ENCODE measurements at regions not wholly inside any gene's neighbourhood (a gene's known extent, or its start where the extent isn't known, plus 50 kb on each side); places are given as distances from the start of the nearest gene placed in this dataset.

DNA sequence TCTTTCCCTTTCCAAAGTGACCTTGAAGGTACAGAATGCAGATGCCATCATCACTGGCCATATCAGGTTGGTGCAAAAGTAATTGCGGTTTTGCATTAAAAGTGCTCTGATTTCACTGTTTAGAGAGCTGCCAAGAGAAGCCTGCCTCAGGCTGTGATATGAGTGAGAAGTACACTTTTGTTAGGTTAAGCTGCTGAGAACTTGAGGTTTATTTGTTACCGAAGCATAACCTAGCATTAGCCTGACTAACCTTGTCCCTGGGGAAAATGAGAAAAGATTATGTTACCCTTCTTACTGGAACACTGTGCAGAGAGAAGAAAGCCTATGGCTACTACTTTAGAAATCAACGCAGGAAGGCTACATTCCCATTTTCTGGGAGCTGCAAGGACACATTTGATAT, 70.5 kb upstream of the RBM24 start:
- FAIRE-seq, result no peak
- Histone ChIP-seq H3K9ac (ENCODE audit: low read length) (no peak overlapping the region), H3K27me3 (ENCODE audit: insufficient read depth, low read length) (no peaks in the 10 kb centered on the region), H2AFZ (ENCODE audit: low read depth, low read length) (no peak overlapping the region), H3K9me3 (ENCODE audit: insufficient read depth, low read depth, low read length) (peaks cover 4% of the 10 kb centered on the region), H3K4me1 (ENCODE audit: insufficient read depth, low read length) (no peaks in the 10 kb centered on the region), H3K4me2 (ENCODE audit: low read length) (no peak overlapping the region), H3K4me3 (ENCODE audit: insufficient read depth, low read depth, low read length) (no peak overlapping the region), H3K27ac (ENCODE audit: low read depth, low read length) (no peak overlapping the region), H3K79me2 (ENCODE audit: insufficient read depth, low read length) (no peaks in the 10 kb centered on the region), H3K36me3 (ENCODE audit: insufficient read depth, low read length) (no peaks in the 10 kb centered on the region), H4K20me1 (ENCODE audit: insufficient read depth, low read length) (no peaks in the 10 kb centered on the region)
- Mint-ChIP-seq H3K27me3 (ENCODE audit: low read depth, unreplicated experiment) (peaks cover 1% of the 10 kb centered on the region), H3K4me1 (ENCODE audit: low read depth, unreplicated experiment) (no peaks in the 10 kb centered on the region), H3K36me3 (ENCODE audit: low read depth, unreplicated experiment) (no peaks in the 10 kb centered on the region), H3K4me3 (ENCODE audit: unreplicated experiment) (no peak overlapping the region), H3K27ac (ENCODE audit: unreplicated experiment) (no peak overlapping the region), H3K9me3 (ENCODE audit: unreplicated experiment) (peaks cover 8% of the 10 kb centered on the region)
- TF ChIP-seq, protein P1, sequence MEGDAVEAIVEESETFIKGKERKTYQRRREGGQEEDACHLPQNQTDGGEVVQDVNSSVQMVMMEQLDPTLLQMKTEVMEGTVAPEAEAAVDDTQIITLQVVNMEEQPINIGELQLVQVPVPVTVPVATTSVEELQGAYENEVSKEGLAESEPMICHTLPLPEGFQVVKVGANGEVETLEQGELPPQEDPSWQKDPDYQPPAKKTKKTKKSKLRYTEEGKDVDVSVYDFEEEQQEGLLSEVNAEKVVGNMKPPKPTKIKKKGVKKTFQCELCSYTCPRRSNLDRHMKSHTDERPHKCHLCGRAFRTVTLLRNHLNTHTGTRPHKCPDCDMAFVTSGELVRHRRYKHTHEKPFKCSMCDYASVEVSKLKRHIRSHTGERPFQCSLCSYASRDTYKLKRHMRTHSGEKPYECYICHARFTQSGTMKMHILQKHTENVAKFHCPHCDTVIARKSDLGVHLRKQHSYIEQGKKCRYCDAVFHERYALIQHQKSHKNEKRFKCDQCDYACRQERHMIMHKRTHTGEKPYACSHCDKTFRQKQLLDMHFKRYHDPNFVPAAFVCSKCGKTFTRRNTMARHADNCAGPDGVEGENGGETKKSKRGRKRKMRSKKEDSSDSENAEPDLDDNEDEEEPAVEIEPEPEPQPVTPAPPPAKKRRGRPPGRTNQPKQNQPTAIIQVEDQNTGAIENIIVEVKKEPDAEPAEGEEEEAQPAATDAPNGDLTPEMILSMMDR (IDR thresholded peaks at IDR 0.05; ENCODE audit: insufficient read depth, low read depth, low read length), result no peak
- TF ChIP-seq EZH2 (IDR thresholded peaks at IDR 0.05; ENCODE audit: insufficient read depth, low read length), result no peak
- no peak for DNase-seq (ENCODE audit: low read depth)

DNA sequence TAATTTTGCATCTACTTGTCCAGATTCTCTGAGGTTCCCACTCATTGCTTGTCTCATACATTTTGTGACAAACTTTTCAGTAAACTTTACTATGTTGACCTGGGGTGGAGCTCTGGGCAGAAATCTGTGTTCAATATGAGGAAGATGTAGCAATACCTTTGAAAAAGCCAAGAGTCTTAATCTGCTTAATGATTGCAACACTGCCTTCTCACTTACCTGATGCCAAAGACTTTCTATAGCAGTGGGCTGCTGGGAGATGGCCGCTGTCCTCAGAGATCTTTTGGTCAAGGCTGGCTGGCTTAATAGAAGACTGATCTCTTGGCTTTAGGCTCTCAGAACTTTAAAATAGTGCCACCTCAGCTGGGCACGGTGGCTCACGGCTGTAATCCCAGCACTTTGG, 70.1 kb upstream of the RBM24 start:
- H3K9me3 ChIP-seq (ENCODE audit: insufficient read depth, low read depth, low read length), result peaks cover 4% of the 10 kb centered on the region
- H3K9me3 Mint-ChIP-seq (ENCODE audit: unreplicated experiment), result peaks cover 8% of the 10 kb centered on the region
- H3K27ac Mint-ChIP-seq (ENCODE audit: unreplicated experiment), result no peak overlapping the region
- H3K27me3 Mint-ChIP-seq (ENCODE audit: low read depth, unreplicated experiment), result peaks cover 1% of the 10 kb centered on the region
- H3K4me1 Mint-ChIP-seq (ENCODE audit: low read depth, unreplicated experiment), result no peaks in the 10 kb centered on the region
- no peak overlapping the region for H3K4me3 Mint-ChIP-seq (ENCODE audit: unreplicated experiment)
- H3K36me3 ChIP-seq (ENCODE audit: insufficient read depth, low read length), result no peaks in the 10 kb centered on the region
- DNase-seq (ENCODE audit: low read depth) (no peak), FAIRE-seq (no peak)
- no peaks in the 10 kb centered on the region for H4K20me1 ChIP-seq (ENCODE audit: insufficient read depth, low read length)
- H3K27ac ChIP-seq (ENCODE audit: low read depth, low read length), result no peak overlapping the region
- H3K36me3 Mint-ChIP-seq (ENCODE audit: low read depth, unreplicated experiment), result no peaks in the 10 kb centered on the region
- no peak overlapping the region for H3K4me3 ChIP-seq (ENCODE audit: insufficient read depth, low read depth, low read length)
- TF ChIP-seq EZH2 (IDR thresholded peaks at IDR 0.05; ENCODE audit: insufficient read depth, low read length), result no peak
- TF ChIP-seq, protein P1 (IDR thresholded peaks at IDR 0.05; ENCODE audit: insufficient read depth, low read depth, low read length), result no peak
- no peaks in the 10 kb centered on the region for H3K4me1 ChIP-seq (ENCODE audit: insufficient read depth, low read length)
- H3K79me2 ChIP-seq (ENCODE audit: insufficient read depth, low read length), result no peaks in the 10 kb centered on the region
- H2AFZ ChIP-seq (ENCODE audit: low read depth, low read length), result no peak overlapping the region
- H3K27me3 ChIP-seq (ENCODE audit: insufficient read depth, low read length), result no peaks in the 10 kb centered on the region
- no peak overlapping the region for H3K9ac ChIP-seq (ENCODE audit: low read length)
- H3K4me2 ChIP-seq (ENCODE audit: low read length), result no peak overlapping the region

DNA sequence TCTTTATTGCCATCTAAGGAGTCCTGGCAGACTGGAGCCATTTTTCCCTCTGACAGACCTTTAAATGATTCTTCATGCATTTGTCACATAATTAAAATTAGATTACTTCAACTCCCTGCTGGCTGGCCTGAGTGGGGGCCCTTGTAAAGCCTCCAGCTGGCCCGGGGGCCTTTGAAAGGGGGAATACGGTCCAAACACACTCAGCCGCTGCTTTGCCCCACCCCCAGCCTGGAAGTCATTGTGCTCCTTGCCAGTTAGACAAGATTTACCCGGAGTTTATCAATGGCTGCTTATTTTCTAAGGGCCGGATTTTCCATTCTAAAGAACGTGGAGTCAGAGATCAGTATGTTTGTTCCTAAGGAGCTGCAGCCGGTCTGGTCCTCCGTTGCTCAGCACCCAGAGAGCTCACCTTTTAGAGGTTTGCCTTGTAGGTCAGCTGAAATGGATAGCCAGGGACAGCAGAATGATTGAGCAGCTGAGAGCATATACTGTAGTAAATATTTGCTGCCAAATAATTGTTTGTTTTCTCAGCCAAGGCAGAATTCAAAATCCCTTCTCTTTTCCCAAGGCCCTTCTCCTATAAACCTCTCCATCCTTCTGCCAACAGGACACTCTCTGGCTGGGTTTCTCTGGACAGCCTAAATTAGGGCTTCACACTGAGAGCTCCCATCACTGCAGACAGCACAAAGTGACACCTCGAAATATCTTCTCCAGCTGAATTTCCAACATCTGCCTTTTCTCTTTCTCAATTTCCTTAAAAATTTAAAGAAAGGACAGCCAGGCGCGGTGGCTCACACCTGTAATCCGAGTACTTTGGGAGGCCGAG, 68.4 kb upstream of the RBM24 start:
- H3K27ac Mint-ChIP-seq (ENCODE audit: unreplicated experiment), result no peak overlapping the region
- TF ChIP-seq, protein P1 (IDR thresholded peaks at IDR 0.05; ENCODE audit: insufficient read depth, low read depth, low read length), result no peak
- no peak for TF ChIP-seq EZH2 (IDR thresholded peaks at IDR 0.05; ENCODE audit: insufficient read depth, low read length)
- peak; percentile 12 for DNase-seq (ENCODE audit: low read depth)
- H3K4me1 Mint-ChIP-seq (ENCODE audit: low read depth, unreplicated experiment), result no peaks in the 10 kb centered on the region
- H3K4me2 ChIP-seq (ENCODE audit: low read length), result peak overlapping the region; percentile 34
- no peak for FAIRE-seq
- H3K4me3 ChIP-seq (ENCODE audit: insufficient read depth, low read depth, low read length), result no peak overlapping the region
- no peaks in the 10 kb centered on the region for H3K27me3 ChIP-seq (ENCODE audit: insufficient read depth, low read length)
- peak overlapping the region; percentile 39 for H2AFZ ChIP-seq (ENCODE audit: low read depth, low read length)
- no peaks in the 10 kb centered on the region for H3K4me1 ChIP-seq (ENCODE audit: insufficient read depth, low read length)
- no peaks in the 10 kb centered on the region for H3K36me3 Mint-ChIP-seq (ENCODE audit: low read depth, unreplicated experiment)
- H3K79me2 ChIP-seq (ENCODE audit: insufficient read depth, low read length), result no peaks in the 10 kb centered on the region
- H3K36me3 ChIP-seq (ENCODE audit: insufficient read depth, low read length), result no peaks in the 10 kb centered on the region
- no peak overlapping the region for H3K27ac ChIP-seq (ENCODE audit: low read depth, low read length)
- no peaks in the 10 kb centered on the region for H4K20me1 ChIP-seq (ENCODE audit: insufficient read depth, low read length)
- H3K9ac ChIP-seq (ENCODE audit: low read length), result no peak overlapping the region
- H3K27me3 Mint-ChIP-seq (ENCODE audit: low read depth, unreplicated experiment), result peaks cover 1% of the 10 kb centered on the region
- no peak overlapping the region for H3K4me3 Mint-ChIP-seq (ENCODE audit: unreplicated experiment)
- H3K9me3 ChIP-seq (ENCODE audit: insufficient read depth, low read depth, low read length), result peaks cover 4% of the 10 kb centered on the region
- peaks cover 3% of the 10 kb centered on the region for H3K9me3 Mint-ChIP-seq (ENCODE audit: unreplicated experiment)
